ENCODE measurements at regions not wholly inside any gene's neighbourhood (a gene's known extent, or its start where the extent isn't known, plus 50 kb on each side); places are given as distances from the start of the nearest gene placed in this dataset.
"Not testable (repeated sequence)": the region's sequence is repeated elsewhere in the genome, so short reads cannot be mapped to it uniquely, and the experiment has no call there.

- DNase-seq (ENCODE audit: low read depth) = no peak
These were observed 233.6 kb upstream of the SEMA3E start for GRCh38 chr7:83882551-83882950.

- DNase-seq (ENCODE audit: low read depth) = no peak
These were observed 230.1 kb upstream of the SEMA3E start for GRCh38 chr7:83879063-83879462.

DNA sequence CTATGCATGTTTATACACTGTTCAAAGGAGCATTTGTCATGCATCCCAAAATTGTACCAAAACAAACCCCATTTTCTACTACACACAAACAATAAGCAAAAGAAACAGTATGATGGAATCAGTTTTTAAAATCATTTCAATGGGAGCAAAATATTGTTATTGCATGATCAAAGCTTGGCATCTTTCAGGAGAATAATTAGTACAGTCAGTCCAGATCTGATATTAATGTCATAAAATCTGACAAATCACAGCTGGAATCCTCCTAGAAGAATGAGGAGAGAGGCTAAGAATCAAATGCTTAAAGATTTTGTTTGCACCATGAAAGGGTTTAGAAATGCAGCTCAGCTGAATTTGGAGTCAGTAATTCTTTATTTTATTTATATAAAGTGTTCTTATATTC is 229.7 kb upstream of the SEMA3E start:
- no peak for DNase-seq (ENCODE audit: low read depth)

DNA sequence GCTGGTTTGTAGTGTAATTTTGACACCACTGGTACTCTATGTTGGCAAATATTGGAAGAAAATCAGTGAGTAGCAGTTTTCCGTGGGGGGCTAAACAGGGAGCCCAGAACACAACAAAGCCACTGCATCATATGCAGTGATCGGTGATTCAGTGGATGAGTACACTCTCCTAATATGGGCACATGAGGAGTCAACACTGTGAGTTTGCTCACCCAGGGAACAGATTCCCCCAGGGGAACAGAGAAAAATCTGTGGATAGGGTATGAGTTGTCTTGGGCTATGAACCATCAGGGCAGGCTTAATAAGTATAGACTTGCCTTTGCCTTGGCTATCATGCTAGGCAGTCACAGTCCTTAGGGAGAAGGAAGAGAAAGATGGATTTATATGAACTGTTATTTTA is 227.7 kb upstream of the SEMA3E start:
- no peak for DNase-seq (ENCODE audit: low read depth)

DNA sequence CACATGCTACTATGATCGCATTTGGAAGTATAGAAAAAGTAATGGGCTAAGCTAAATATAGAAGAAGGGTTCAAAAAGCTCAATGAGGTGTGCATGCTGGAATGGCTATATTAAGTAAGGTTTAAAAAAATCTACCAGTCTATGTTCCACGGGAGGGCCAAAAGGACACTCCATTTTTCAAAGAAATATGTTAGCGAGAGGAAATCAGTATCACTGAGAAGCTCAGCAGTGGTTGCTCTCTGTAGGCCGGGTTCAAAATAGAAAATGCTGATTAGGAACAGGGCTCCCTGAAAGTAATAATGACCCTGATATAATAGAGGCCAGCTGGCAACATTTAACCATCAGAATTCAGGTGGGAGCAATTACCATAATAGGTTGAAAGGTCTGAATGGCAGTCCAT is 224.5 kb upstream of the SEMA3E start:
- no peak for DNase-seq (ENCODE audit: low read depth)

GRCh38 chr7:83872501-83872900 is 223.6 kb upstream of the SEMA3E start:
- no peak for DNase-seq (ENCODE audit: low read depth)

GRCh38 chr7:83870515-83870914 is 221.6 kb upstream of the SEMA3E start:
- DNase-seq (ENCODE audit: low read depth) = no peak

DNA sequence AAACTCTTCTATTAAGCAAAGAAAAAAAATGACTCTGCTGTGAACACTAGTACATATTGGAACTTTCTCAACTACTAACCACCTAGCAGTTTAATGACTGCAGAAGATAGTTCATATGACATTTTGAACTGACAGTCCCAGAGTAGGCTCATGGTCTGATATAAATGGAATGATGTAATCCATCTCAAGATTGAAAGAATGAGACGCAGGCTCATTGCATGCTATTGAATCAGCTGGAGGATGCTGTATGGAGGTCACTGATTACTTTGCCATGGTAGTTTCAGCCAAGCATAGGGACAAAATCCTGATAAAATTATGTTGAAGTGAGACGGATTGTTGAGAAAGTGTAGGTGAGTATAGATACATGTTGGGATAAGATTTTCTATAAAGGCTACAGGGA is 217.6 kb upstream of the SEMA3E start:
- DNase-seq (ENCODE audit: low read depth) = no peak

GRCh38 chr7:83864551-83864950 is 215.6 kb upstream of the SEMA3E start:
- DNase-seq (ENCODE audit: low read depth) = no peak

GRCh38 chr7:83863906-83864305 is 215.0 kb upstream of the SEMA3E start:
- no peak for DNase-seq (ENCODE audit: low read depth)

- no peak for DNase-seq (ENCODE audit: low read depth)
These were observed 212.9 kb upstream of the SEMA3E start for GRCh38 chr7:83861876-83862275.

- DNase-seq (ENCODE audit: low read depth) = no peak
These were observed 210.9 kb upstream of the SEMA3E start for GRCh38 chr7:83859827-83860226.

GRCh38 chr7:83857691-83858090 is 208.8 kb upstream of the SEMA3E start:
- DNase-seq (ENCODE audit: low read depth) = no peak

- DNase-seq (ENCODE audit: low read depth) = no peak
These were observed 207.2 kb upstream of the SEMA3E start for GRCh38 chr7:83856094-83856493.

GRCh38 chr7:83852136-83852535 is 203.2 kb upstream of the SEMA3E start:
- DNase-seq (ENCODE audit: low read depth) = no peak

- DNase-seq (ENCODE audit: low read depth) = no peak
These were observed 202.6 kb upstream of the SEMA3E start for GRCh38 chr7:83851551-83851950.

DNA sequence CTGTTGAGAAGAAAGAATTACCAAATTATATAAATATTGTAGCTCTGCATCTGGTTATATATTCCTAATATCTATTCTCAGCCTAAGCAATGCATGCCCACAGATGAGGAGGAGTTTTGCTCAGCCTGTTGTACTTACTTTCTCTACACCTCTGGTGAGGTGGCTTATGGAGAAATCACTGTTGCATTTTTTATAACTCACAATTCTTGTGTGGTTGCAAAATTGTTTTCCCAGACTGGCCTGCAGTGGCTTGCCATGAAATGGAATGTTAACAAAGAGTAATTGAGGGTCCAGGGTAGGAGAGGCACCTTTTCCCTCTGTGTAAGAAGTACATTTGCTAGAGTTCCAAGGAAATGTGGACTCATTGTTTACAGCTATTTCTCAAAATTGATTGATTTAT is 202.0 kb upstream of the SEMA3E start:
- no peak for DNase-seq (ENCODE audit: low read depth)

DNA sequence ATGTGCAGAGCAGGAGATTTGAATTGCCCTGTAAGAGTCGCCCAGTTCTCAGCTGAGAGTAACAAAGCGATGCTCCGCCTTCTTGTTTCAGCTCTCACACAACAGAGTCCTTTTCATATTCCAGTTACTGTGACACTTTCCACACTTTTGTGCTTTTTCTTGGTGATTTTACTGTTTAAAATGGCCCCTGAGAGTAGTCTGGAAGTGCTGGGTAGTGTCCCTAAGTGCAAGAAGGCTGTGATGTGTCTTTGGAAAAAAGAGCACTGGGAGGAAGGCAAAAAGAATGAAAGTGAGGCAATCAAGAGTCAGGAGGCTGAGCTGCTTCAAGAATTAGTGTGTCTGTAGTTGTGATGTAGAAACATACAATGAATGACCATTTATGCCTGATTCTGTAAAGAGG is 201.2 kb upstream of the SEMA3E start:
- no peak for DNase-seq (ENCODE audit: low read depth)

DNA sequence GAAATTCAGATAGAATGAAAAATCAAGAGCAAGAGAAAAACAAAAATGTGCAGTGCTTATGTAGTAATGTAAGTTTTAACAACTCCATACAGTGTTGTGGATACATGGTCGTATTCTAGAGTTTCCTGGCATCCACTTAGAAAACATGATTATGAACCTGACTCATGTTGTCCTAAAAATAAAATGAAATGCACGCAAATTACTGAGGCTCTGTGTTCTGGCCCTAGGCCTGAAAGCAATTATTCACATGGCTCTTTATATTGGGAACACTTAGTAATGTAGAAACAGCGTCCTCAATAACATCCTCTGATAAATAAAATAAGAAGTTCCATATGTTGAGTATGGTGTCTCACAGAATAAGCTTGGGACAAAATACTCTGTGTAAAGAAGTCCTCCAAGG is 200.2 kb upstream of the SEMA3E start:
- no peak for DNase-seq (ENCODE audit: low read depth)

DNA sequence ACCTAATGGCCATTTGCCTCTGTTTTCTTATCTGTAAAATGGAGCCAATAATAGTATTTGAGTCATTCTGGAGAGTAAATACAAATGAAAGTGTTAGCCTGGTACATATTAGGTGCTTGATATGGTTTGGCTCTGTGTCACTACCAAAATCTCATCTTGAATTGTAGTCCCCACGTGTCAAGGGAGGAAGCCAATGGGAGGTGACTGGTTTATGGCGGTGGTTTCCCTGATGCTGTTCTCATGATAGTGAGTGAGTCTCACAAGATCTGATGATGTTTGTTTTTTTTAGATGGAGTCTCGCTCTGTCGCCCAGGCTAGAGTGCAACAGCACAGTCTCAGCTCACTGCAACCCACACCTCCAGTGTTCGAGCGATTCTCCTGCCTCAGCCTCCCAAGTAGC is 194.0 kb upstream of the SEMA3E start:
- DNase-seq (ENCODE audit: low read depth) = no peak

DNA sequence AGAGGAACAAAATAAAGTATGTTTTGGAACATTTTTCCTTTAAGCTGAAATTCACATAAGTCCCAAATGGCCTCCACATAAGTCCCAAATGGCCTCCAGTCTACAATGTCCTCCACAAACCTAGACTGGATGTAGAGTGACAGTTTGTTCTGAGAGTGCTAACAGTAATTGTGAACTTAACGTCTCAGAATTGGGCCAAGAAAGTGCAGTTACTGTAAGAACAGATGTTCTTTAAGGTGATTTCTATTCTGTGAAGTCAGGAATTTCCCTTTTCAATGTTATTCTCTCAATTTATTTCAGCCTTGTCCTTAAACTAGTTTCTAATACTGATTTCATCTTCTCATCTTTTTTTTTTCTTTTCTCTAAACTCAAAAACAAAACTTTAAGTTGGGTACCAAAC is 188.7 kb upstream of the SEMA3E start:
- no peak for DNase-seq (ENCODE audit: low read depth)

DNA sequence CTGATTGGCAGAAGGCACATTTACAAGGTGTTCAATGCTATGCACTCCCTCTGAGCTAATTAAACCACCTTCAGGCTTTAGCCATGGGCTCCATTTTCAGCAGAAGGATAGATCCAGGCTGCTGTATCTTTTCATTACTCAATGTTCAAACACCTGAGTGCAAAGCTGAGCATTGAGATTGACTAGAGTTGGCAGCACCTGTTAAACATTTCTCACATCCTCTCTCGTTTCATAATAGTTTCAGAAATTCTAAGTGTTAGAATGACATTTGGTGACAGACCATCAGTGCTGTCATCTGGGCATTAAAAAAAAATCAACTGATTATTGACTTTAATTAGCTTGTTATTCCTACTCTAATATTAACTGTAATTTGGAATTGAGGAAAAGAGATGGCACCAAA is 187.1 kb upstream of the SEMA3E start:
- no peak for DNase-seq (ENCODE audit: low read depth)

- DNase-seq (ENCODE audit: low read depth) = no peak
These were observed 186.5 kb upstream of the SEMA3E start for GRCh38 chr7:83835424-83835823.

DNA sequence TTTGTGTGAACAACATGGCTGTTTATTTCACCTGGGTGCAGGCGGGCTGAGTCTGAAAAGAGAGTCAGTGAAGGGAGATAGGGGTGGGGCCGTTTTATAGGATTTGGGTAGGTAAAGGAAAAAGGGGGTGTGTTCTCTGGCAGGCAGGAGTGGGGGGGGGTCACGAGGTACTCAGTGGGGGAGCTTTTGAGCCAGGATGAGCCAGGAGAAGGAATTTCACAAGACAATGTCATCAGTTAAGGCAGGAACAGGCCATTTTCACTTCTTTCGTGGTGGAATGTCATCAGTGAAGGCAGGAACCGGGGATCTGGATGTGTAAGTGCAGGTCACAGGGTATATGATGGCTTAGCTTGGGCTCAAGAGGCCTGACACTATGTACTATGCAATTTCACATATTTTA is 184.8 kb upstream of the SEMA3E start:
- DNase-seq (ENCODE audit: low read depth) = not testable (repeated sequence)

GRCh38 chr7:83832009-83832408 is 183.1 kb upstream of the SEMA3E start:
- no peak for DNase-seq (ENCODE audit: low read depth)

Data from non-pigmented ciliary epithelial cell (primary cell).